Keratinocyte (primary cell): ENCODE measurements at regions not wholly inside any gene's neighbourhood (a gene's known extent, or its start where the extent isn't known, plus 50 kb on each side); places are given as distances from the start of the nearest gene placed in this dataset.
"Not testable (repeated sequence)": the region's sequence is repeated elsewhere in the genome, so short reads cannot be mapped to it uniquely, and the experiment has no call there.

ENCODE experiments used
- DNase-seq: peaks from one replicate; pipeline ENCODE4 v3.0.0-alpha.2; 2011; ENCODE audit warnings: low read depth, missing footprints, low spot score
- FAIRE-seq: peaks from 2 replicates; lab custom pipeline; 2011; peaks lifted over from hg19 to GRCh38; lab: Jason Lieb, UNC
- H2AFZ ChIP-seq: 2 replicates; pipeline ENCODE4 v1.6.0; 2012; ENCODE audit warnings: low read length, control low read depth, inconsistent platforms; ENCODE audit not compliant: control insufficient read depth
- H3K27ac ChIP-seq: 2 replicates; pipeline ENCODE4 v1.5.1; 2011; ENCODE audit warnings: low read length; ENCODE audit not compliant: control insufficient read depth, insufficient read depth
- H3K27me3 ChIP-seq: 3 replicates; pipeline ENCODE4 v1.6.0; 2011; ENCODE audit warnings: low read length; ENCODE audit not compliant: control insufficient read depth, insufficient read depth; ENCODE audit errors: extremely low read depth
- H3K36me3 ChIP-seq, 2 experiments: 2 replicates in 1 of 2; 3 replicates in 1 of 2; pipeline ENCODE4 v1.5.1; 2011; ENCODE audit warnings: low read length in 2 of 2, mild to moderate bottlenecking in 1 of 2; ENCODE audit not compliant: control insufficient read depth in 2 of 2, insufficient read depth in 2 of 2; ENCODE audit errors: extremely low read depth in 1 of 2
- H3K4me1 ChIP-seq: 3 replicates; pipeline ENCODE4 v1.5.1; 2011; ENCODE audit warnings: low read length; ENCODE audit not compliant: control insufficient read depth, insufficient read depth; ENCODE audit errors: extremely low read depth
- H3K4me2 ChIP-seq: 3 replicates; pipeline ENCODE4 v1.6.0; 2011; ENCODE audit warnings: low read depth, low read length; ENCODE audit not compliant: control insufficient read depth, insufficient read depth; ENCODE audit errors: extremely low read depth
- H3K4me3 ChIP-seq, 3 experiments: fragments of 200-600 bp in 1 of 3; sonication (generic) in 1 of 3; 2 replicates in 2 of 3; 3 replicates in 1 of 3; pipeline ENCODE4 v1.5.1; 2011 to 2016; ENCODE audit warnings: low read length in 3 of 3, mild to moderate bottlenecking in 3 of 3, control low read depth in 2 of 3, inconsistent platforms in 1 of 3, low read depth in 1 of 3, mixed read lengths in 1 of 3, mixed run types in 1 of 3, moderate library complexity in 1 of 3; ENCODE audit not compliant: control insufficient read depth in 2 of 3, insufficient read depth in 2 of 3; ENCODE audit errors: extremely low read depth in 1 of 3
- H3K79me2 ChIP-seq: 2 replicates; pipeline ENCODE4 v1.6.0; 2012; ENCODE audit warnings: low read length; ENCODE audit not compliant: control insufficient read depth, insufficient read depth
- H3K9ac ChIP-seq: 3 replicates; pipeline ENCODE4 v1.6.0; 2011; ENCODE audit warnings: low read length; ENCODE audit not compliant: control insufficient read depth, insufficient read depth; ENCODE audit errors: extremely low read depth
- H3K9me1 ChIP-seq: 3 replicates; pipeline ENCODE4 v1.6.0; 2011; ENCODE audit warnings: low read length; ENCODE audit not compliant: control insufficient read depth, insufficient read depth; ENCODE audit errors: extremely low read depth
- H3K9me3 ChIP-seq: 2 replicates; pipeline ENCODE4 v1.5.1; 2012; ENCODE audit warnings: low read depth, low read length; ENCODE audit not compliant: control insufficient read depth
- H4K20me1 ChIP-seq: 3 replicates; pipeline ENCODE4 v1.6.0; 2011; ENCODE audit warnings: low read length; ENCODE audit not compliant: control insufficient read depth, insufficient read depth; ENCODE audit errors: extremely low read depth
- EZH2 ChIP-seq: IDR thresholded peaks from one replicate; pipeline ENCODE4 v1.6.1; 2012; ENCODE audit warnings: inconsistent platforms, mild to moderate bottlenecking, low read length, moderate library complexity
- dilution Hi-C: fragments of 300-500 bp; cut with MboI; formaldehyde crosslinking; loops from one replicate; pipeline ENCODE4 v1.7.0; 2020; ENCODE audit warnings: low sequenced_read_pairs; ENCODE audit not compliant: extremely low pct_ligation_motif_present
- TF ChIP-seq, protein P1 (sequence below), 3 experiments: IDR thresholded peaks in 1 of 3; conservative IDR thresholded peaks in 1 of 3; optimal IDR thresholded peaks in 1 of 3; 2 replicates in 2 of 3; 3 replicates in 1 of 3; pipeline versions ENCODE3 to v1.5.1; 2011; ENCODE audit warnings: low read length in 3 of 3, mild to moderate bottlenecking in 3 of 3, moderate library complexity in 2 of 3, control low read depth in 1 of 3, inconsistent platforms in 1 of 3; ENCODE audit not compliant: insufficient read depth in 2 of 3; ENCODE audit errors: extremely low read depth in 1 of 3

DNA sequence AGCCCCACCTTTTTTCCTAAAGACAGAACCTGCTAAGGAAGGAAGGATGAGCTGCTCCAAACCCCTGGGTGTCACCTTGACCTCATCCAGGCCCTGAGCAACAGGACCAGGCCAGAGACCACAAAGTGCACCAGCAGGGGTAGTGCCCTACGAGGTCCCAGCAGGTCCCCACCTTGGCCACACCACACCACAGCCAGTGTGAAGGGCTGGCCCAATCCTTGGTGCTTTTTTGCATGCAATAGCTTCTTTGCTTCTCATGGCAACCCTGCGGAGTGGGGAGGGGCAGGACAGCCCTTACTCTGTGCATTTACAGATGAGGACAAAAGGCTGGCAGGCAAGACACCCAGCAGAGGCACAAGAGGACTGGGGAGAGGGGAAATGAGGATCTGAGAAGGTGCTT lies 352.6 kb downstream of the BCL11B start:
- DNase-seq (no peak), FAIRE-seq (no peak)
- Histone ChIP-seq H3K27me3 (peaks cover 4% of the 10 kb centered on the region), H4K20me1 (no peaks in the 10 kb centered on the region), H3K4me1 (no peaks in the 10 kb centered on the region), H3K4me3 (no peak overlapping the region), H3K9me3 (no peaks in the 10 kb centered on the region), H3K27ac (no peak overlapping the region), H3K9me1 (no peaks in the 10 kb centered on the region), H3K4me2 (no peak overlapping the region), H3K79me2 (no peaks in the 10 kb centered on the region), H2AFZ (no peak overlapping the region), H3K36me3 (no peaks in the 10 kb centered on the region), H3K9ac (no peak overlapping the region)
- dilution Hi-C loops, result no loop called here
- TF ChIP-seq, protein P1, sequence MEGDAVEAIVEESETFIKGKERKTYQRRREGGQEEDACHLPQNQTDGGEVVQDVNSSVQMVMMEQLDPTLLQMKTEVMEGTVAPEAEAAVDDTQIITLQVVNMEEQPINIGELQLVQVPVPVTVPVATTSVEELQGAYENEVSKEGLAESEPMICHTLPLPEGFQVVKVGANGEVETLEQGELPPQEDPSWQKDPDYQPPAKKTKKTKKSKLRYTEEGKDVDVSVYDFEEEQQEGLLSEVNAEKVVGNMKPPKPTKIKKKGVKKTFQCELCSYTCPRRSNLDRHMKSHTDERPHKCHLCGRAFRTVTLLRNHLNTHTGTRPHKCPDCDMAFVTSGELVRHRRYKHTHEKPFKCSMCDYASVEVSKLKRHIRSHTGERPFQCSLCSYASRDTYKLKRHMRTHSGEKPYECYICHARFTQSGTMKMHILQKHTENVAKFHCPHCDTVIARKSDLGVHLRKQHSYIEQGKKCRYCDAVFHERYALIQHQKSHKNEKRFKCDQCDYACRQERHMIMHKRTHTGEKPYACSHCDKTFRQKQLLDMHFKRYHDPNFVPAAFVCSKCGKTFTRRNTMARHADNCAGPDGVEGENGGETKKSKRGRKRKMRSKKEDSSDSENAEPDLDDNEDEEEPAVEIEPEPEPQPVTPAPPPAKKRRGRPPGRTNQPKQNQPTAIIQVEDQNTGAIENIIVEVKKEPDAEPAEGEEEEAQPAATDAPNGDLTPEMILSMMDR (optimal IDR thresholded peaks at IDR 0.05 in 1 of 3, IDR thresholded peaks at IDR 0.05 in 1 of 3, conservative IDR thresholded peaks at IDR 0.05 in 1 of 3; ENCODE audit: extremely low read depth in 1 of 3, insufficient read depth in 2 of 3, low read length in 3 of 3), result no peak
- no peak for TF ChIP-seq EZH2

DNA sequence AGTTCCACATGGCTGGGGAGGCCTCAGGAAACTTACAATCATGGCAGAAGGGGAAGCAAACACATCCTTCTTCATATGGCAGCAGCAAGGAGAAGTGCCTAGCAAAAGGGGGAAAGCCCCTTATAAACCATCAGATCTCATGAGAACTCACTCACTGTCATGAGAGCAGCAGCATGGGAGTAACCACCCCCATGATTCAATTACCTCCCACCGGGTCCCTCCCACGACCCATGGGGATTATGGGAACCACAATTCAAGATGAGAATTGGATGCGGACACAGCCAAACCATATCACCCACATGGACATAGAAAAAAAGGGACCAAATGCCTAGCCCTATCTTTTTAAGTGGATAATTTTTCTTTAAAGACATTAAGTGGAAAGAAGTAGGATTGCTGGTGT lies 350.7 kb downstream of the BCL11B start:
- H3K27ac ChIP-seq, H2AFZ ChIP-seq, H4K20me1 ChIP-seq, H3K9me1 ChIP-seq, H3K9ac ChIP-seq, dilution Hi-C loops, H3K36me3 ChIP-seq, H3K27me3 ChIP-seq, DNase-seq, H3K9me3 ChIP-seq, FAIRE-seq, H3K79me2 ChIP-seq, H3K4me3 ChIP-seq, H3K4me1 ChIP-seq, H3K4me2 ChIP-seq: not testable (repeated sequence)

DNA sequence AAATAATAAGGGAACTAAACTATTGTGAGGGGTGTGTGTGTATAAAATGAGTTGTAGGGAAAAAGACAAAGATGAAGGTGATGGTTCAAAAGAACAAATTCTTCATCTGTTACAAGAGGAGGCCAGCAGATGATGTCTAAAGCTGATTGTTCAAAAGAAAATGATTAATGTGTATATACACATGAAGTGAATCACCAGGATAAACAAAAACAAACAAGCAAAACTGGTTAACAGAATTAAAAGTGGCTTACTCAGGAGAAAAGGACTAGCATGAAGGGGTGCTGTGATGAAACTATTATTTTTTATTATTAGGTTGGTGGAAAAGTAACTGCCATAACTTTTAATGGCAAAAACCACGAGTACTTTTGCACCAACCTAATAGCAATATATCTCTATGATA lies 348.4 kb downstream of the BCL11B start:
- Histone ChIP-seq H3K9me3 (no peaks in the 10 kb centered on the region), H4K20me1 (no peaks in the 10 kb centered on the region), H2AFZ (no peak overlapping the region), H3K27ac (no peak overlapping the region), H3K4me1 (peaks cover 8% of the 10 kb centered on the region), H3K9me1 (no peaks in the 10 kb centered on the region), H3K4me3 (no peak overlapping the region), H3K4me2 (no peak overlapping the region), H3K27me3 (no peaks in the 10 kb centered on the region), H3K79me2 (no peaks in the 10 kb centered on the region), H3K9ac (no peak overlapping the region), H3K36me3 (no peaks in the 10 kb centered on the region)
- no peak for FAIRE-seq
- DNase-seq, result no peak
- dilution Hi-C loops, result no loop called here
- TF ChIP-seq, protein P1 (optimal IDR thresholded peaks at IDR 0.05 in 1 of 3, IDR thresholded peaks at IDR 0.05 in 1 of 3, conservative IDR thresholded peaks at IDR 0.05 in 1 of 3; ENCODE audit: extremely low read depth in 1 of 3, insufficient read depth in 2 of 3, low read length in 3 of 3), result no peak
- TF ChIP-seq EZH2, result no peak
